GM12892 (cell line): ENCODE measurements at regions not wholly inside any gene's neighbourhood (a gene's known extent, or its start where the extent isn't known, plus 50 kb on each side); places are given as distances from the start of the nearest gene placed in this dataset.

Source experiments
- POLR2A ChIP-seq: IDR thresholded peaks from 2 replicates; pipeline ENCODE4 v1.6.1; 2011; ENCODE audit warnings: low read depth, low read length, control low read depth
- TAF1 ChIP-seq: IDR thresholded peaks from 2 replicates; pipeline ENCODE4 v1.6.1; 2011; ENCODE audit warnings: low read depth, mild to moderate bottlenecking, control low read depth, low read length, borderline replicate concordance

DNA sequence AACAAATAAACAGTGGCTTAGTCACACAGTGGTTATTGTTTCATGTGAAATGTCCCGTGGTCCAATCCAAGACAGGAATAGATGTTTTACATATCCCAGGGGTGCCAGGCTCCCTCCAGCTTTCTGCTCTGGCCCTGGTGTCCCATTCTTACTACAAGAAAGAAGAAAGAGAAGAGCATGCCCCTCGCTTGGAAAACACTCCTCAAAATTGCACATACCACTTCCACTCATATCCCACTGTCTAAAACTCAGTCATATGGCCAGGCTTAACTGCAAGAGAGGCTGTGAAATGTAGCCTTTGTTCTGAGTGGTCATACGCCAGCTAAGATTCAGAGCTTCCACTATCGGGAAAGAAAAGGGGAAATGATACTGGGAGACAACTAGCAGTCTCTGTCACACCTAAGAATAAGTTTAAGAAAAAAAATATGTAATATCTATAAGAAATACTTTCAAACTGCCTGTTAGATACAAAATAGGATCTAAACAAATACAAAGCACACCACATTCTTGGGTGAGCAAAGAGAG, 306.8 kb upstream of the FAM241A start:
- no peak for TF ChIP-seq POLR2A
- TF ChIP-seq TAF1, result no peak
